Right kidney (tissue), 1 donor: ENCODE measurements at regions not wholly inside any gene's neighbourhood (a gene's known extent, or its start where the extent isn't known, plus 50 kb on each side); places are given as distances from the start of the nearest gene placed in this dataset.

Source experiments
- DNase-seq: peaks from one replicate; pipeline ENCODE4 v3.0.0-alpha.2; 2016

GRCh38 chr10:70939441-70940003, 51.2 kb upstream of the PCBD1 start:
- no peak for DNase-seq

GRCh38 chr10:70940834-70941568, 52.6 kb upstream of the PCBD1 start:
- no peak for DNase-seq

- no peak for DNase-seq
Measured at GRCh38 chr10:70942125-70942524, 53.8 kb upstream of the PCBD1 start.

GRCh38 chr10:70942725-70943124, 54.4 kb upstream of the PCBD1 start:
- no peak for DNase-seq

GRCh38 chr10:70943249-70943648, 54.9 kb upstream of the PCBD1 start:
- no peak for DNase-seq

- DNase-seq = no peak
Measured at GRCh38 chr10:70943841-70944466, 55.6 kb upstream of the PCBD1 start.

- DNase-seq = no peak
Measured at GRCh38 chr10:70950037-70950436, 61.7 kb upstream of the PCBD1 start.

- no peak for DNase-seq
Measured at GRCh38 chr10:70950801-70951200, 62.4 kb upstream of the PCBD1 start.

- DNase-seq = no peak
Measured at GRCh38 chr10:70952401-70952800, 64.0 kb upstream of the PCBD1 start.

GRCh38 chr10:70952921-70953320, 64.6 kb upstream of the PCBD1 start:
- DNase-seq = no peak

- no peak for DNase-seq
Measured at GRCh38 chr10:70954381-70955176, 66.2 kb upstream of the PCBD1 start.

GRCh38 chr10:70956029-70956759, 67.8 kb upstream of the PCBD1 start:
- DNase-seq = no peak

- no peak for DNase-seq
Measured at GRCh38 chr10:70958396-70958795, 70.0 kb upstream of the PCBD1 start.

- no peak for DNase-seq
Measured at GRCh38 chr10:70960316-70960715, 72.0 kb upstream of the PCBD1 start.

- no peak for DNase-seq
Measured at GRCh38 chr10:70960783-70961570, 72.6 kb upstream of the PCBD1 start.

- DNase-seq = no peak
Measured at GRCh38 chr10:70962686-70963085, 74.3 kb upstream of the PCBD1 start.

- no peak for DNase-seq
Measured at GRCh38 chr10:70963271-70963670, 74.9 kb upstream of the PCBD1 start.

GRCh38 chr10:70964245-70964644, 75.9 kb upstream of the PCBD1 start:
- no peak for DNase-seq

- DNase-seq = no peak
Measured at GRCh38 chr10:70964881-70965280, 76.5 kb upstream of the PCBD1 start.

GRCh38 chr10:70965566-70965965, 77.2 kb upstream of the PCBD1 start:
- DNase-seq = no peak
